Thyroid gland (tissue), 4 donors: ENCODE measurements at regions not wholly inside any gene's neighbourhood (a gene's known extent, or its start where the extent isn't known, plus 50 kb on each side); places are given as distances from the start of the nearest gene placed in this dataset.

ENCODE experiments used
- DNase-seq, 2 donors: peaks; one replicate each; pipeline ENCODE4 v3.0.0-alpha.2; 2019
- H3K27ac ChIP-seq, 3 donors: fragments of 200-600 bp; sonication (generic); 1 replicate in 2 of 3; 2 replicates in 1 of 3; pipeline ENCODE4 v1.5.1; 2016 to 2019; ENCODE audit warnings: mild to moderate bottlenecking in 1 of 3, moderate library complexity in 1 of 3
- H3K27me3 ChIP-seq: fragments of 200-600 bp; sonication (generic); one replicate; pipeline ENCODE4 v1.5.1; 2019
- H3K36me3 ChIP-seq, 2 donors: fragments of 200-600 bp; sonication (generic); one replicate each; pipeline ENCODE4 v1.5.1; 2016 to 2019
- H3K4me1 ChIP-seq, 2 donors: fragments of 200-600 bp; sonication (generic); one replicate each; pipeline ENCODE4 v1.5.1; 2017 to 2019
- H3K4me3 ChIP-seq, 3 donors: fragments of 200-600 bp; sonication (generic); replicated peaks in 1 of 3; 1 replicate in 2 of 3; 2 replicates in 1 of 3; pipeline ENCODE4 v1.5.1; 2016; ENCODE audit warnings: mild to moderate bottlenecking in 1 of 3
- H3K9me3 ChIP-seq: fragments of 200-600 bp; sonication (generic); one replicate; pipeline ENCODE4 v1.5.1; 2017
- CTCF ChIP-seq, 6 experiments: fragments of 200-600 bp in 3 of 6; fragments of 450-650 bp in 3 of 6; sonication (generic) in 3 of 6; IDR thresholded peaks; one replicate each; pipeline ENCODE4 v1.5.1; 2016 to 2019; ENCODE audit warnings: antibody characterized with exemption in 6 of 6, mild to moderate bottlenecking in 2 of 6, inconsistent platforms in 1 of 6, moderate library complexity in 1 of 6
- POLR2A ChIP-seq, 2 donors: fragments of 450-650 bp; IDR thresholded peaks; one replicate each; pipeline ENCODE4 v1.6.1; 2017; ENCODE audit warnings: antibody characterized with exemption in 2 of 2, mild to moderate bottlenecking in 2 of 2, moderate library complexity in 1 of 2
- WGBS, 2 donors: methylation state at CpG; one replicate each; pipeline ENCODE4 v1.1.5; 2017; 5-methylcytosine and 5-hydroxymethylcytosine counted together
- intact Hi-C: fragments of 100-400 bp; cut with DNase I; formaldehyde crosslinking; loops from one replicate; pipeline ENCODE4 v1.15.1; 2023

- TF ChIP-seq POLR2A (IDR thresholded peaks at IDR 0.05) (no peak), CTCF (IDR thresholded peaks at IDR 0.05) (no peak)
These were observed 843.0 kb downstream of the PCDH17 start for GRCh38 chr13:58474581-58474980.

DNA sequence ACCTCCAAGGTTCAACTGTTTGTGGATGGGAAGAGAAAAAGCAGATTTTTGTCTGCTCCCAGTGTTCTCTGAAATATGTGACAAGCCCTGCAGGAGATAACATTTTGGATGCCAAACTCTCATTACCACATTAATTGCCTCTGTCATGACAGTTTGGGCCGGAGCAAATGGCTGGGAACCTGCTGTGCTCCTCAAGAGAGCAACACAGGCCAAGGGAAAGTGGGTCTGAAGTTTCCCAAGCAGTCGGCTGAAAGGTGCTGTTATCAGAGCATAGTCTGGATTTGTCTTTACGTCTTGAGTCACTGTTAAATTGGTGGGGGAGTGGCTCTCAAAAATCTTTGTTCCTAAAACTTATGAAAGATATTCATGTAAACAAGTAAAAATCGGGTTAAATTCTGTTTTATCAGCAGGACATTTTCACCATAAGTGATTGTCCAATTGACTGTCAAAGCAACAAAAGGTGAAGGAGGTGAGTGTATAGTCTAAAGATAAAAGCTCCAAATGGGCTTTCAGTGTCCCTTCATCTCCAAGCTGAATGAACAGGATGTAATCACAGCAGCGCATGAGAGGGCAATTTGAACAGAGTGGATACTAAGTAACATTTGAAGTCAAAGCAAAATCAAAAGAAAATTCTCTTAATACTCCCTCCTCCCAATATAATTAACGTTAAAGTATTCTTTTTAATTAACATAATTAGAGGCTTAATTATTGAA is 844.8 kb downstream of the PCDH17 start:
- Histone ChIP-seq H3K4me1 (no peaks in the 10 kb centered on the region), H3K4me3 (no peak overlapping the region), H3K27ac (no peak overlapping the region), H3K9me3 (no peaks in the 10 kb centered on the region), H3K36me3 (no peaks in the 10 kb centered on the region), H3K27me3 (no peaks in the 10 kb centered on the region)
- DNase-seq = no peak
- intact Hi-C loops = no loop called here
- 29 to 37% methylated on average over 6 of the region's 6 CpGs for WGBS, 2 donors
- TF ChIP-seq POLR2A (IDR thresholded peaks at IDR 0.05) = no peak
- TF ChIP-seq CTCF (IDR thresholded peaks at IDR 0.05) = no peak

More at GRCh38 chr13:58474581-58474980, 843.0 kb downstream of the PCDH17 start:
- intact Hi-C loops = no loop called here
- no peaks in the 10 kb centered on the region for H3K36me3 ChIP-seq
- no peaks in the 10 kb centered on the region for H3K9me3 ChIP-seq
- no peak overlapping the region for H3K4me3 ChIP-seq
- H3K27ac ChIP-seq = no peak overlapping the region
- H3K27me3 ChIP-seq = no peaks in the 10 kb centered on the region
- H3K4me1 ChIP-seq = no peaks in the 10 kb centered on the region
- DNase-seq = no peak

- intact Hi-C loops = no loop called here
- H3K36me3 ChIP-seq = no peaks in the 10 kb centered on the region
- no peaks in the 10 kb centered on the region for H3K27me3 ChIP-seq
- no peaks in the 10 kb centered on the region for H3K9me3 ChIP-seq
- H3K4me1 ChIP-seq = no peaks in the 10 kb centered on the region
- H3K27ac ChIP-seq = no peak overlapping the region
- WGBS, 2 donors = 54 to 71% methylated on average over 1 of the region's 1 CpG
- TF ChIP-seq CTCF (IDR thresholded peaks at IDR 0.05) (no peak), POLR2A (IDR thresholded peaks at IDR 0.05) (no peak)
- DNase-seq = no peak
- no peak overlapping the region for H3K4me3 ChIP-seq
These were observed 847.3 kb downstream of the PCDH17 start for GRCh38 chr13:58478858-58479257.

DNA sequence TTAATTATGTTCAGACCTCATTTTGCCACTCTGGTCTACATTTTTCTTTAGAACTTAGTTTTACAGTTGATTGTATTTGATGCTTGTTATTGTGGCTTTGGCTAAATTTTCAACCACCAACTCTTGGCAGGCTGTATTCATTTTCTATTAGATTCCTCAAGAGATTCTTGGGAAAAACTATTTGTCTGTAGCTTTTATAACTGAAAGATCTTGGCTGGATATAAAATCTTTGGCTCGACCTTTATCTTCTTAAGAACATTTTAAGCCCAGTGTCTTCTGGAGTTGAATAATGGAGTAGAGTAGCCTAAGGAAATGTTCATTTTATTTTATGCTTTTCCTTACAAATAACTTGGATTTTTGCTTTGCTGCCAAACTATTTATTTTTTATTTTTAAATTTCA is 848.5 kb downstream of the PCDH17 start:
- Histone ChIP-seq H3K4me1 (no peaks in the 10 kb centered on the region), H3K27me3 (no peaks in the 10 kb centered on the region), H3K36me3 (no peaks in the 10 kb centered on the region), H3K9me3 (no peaks in the 10 kb centered on the region), H3K4me3 (no peak overlapping the region), H3K27ac (no peak overlapping the region)
- 59 to 68% methylated on average over 1 of the region's 1 CpG for WGBS, 2 donors
- no peak for DNase-seq
- TF ChIP-seq CTCF (IDR thresholded peaks at IDR 0.05) (no peak), POLR2A (IDR thresholded peaks at IDR 0.05) (no peak)
- intact Hi-C loops = no loop called here

GRCh38 chr13:58488251-58488650 is 856.7 kb downstream of the PCDH17 start:
- Histone ChIP-seq H3K4me3 (no peak overlapping the region), H3K27ac (no peak overlapping the region), H3K27me3 (no peaks in the 10 kb centered on the region), H3K9me3 (no peaks in the 10 kb centered on the region), H3K36me3 (no peaks in the 10 kb centered on the region), H3K4me1 (no peaks in the 10 kb centered on the region)
- intact Hi-C loops = no loop called here
- no peak for DNase-seq
- TF ChIP-seq CTCF (IDR thresholded peaks at IDR 0.05) = no peak
- no peak for TF ChIP-seq POLR2A (IDR thresholded peaks at IDR 0.05)
- WGBS, 2 donors = 90 to 94% methylated on average over 5 of the region's 5 CpGs
